ENCODE measurements at regions not wholly inside any gene's neighbourhood (a gene's known extent, or its start where the extent isn't known, plus 50 kb on each side); places are given as distances from the start of the nearest gene placed in this dataset.

- Histone ChIP-seq H3K9me3 (ENCODE audit: low read depth) (no peaks in the 10 kb centered on the region), H3K79me2 (no peaks in the 10 kb centered on the region), H3K9me2 (replicated peaks; ENCODE audit: insufficient read depth) (no peaks in the 10 kb centered on the region), H3K27ac (no peak overlapping the region), H3K4me3 (no peak overlapping the region), H3K36me3 (replicated peaks; ENCODE audit: insufficient read depth, low read depth) (no peaks in the 10 kb centered on the region), H4K20me1 (ENCODE audit: insufficient read depth, poor library complexity, severe bottlenecking) (no peaks in the 10 kb centered on the region), H2AFZ (no peak overlapping the region), H3K4me1 (ENCODE audit: insufficient read depth) (no peaks in the 10 kb centered on the region), H3K27me3 (no peaks in the 10 kb centered on the region), H3K4me2 (no peak overlapping the region)
- DNase-seq (ENCODE audit: low spot score): no peak
- WGBS (ENCODE audit: low lambda C conversion rate, missing lambda C conversion rate): 87% methylated on average over 3 of the region's 3 CpGs
- no peak for TF ChIP-seq EZH2phosphoT487 (IDR thresholded peaks at IDR 0.05; ENCODE audit: low read depth, severe bottlenecking, unreplicated experiment)
- TF ChIP-seq CTCF (IDR thresholded peaks at IDR 0.05; ENCODE audit: poor library complexity): no peak
- no peak for TF ChIP-seq EZH2 (IDR thresholded peaks at IDR 0.05; ENCODE audit: borderline replicate concordance)
Measured at GRCh38 chr6:71106276-71106675, 149.4 kb upstream of the B3GAT2 start.

GRCh38 chr6:71107911-71108420 is 151.1 kb upstream of the B3GAT2 start:
- no peak for DNase-seq (ENCODE audit: low spot score)
- Histone ChIP-seq H3K27ac (no peak overlapping the region), H3K36me3 (replicated peaks; ENCODE audit: insufficient read depth, low read depth) (no peaks in the 10 kb centered on the region), H3K79me2 (no peaks in the 10 kb centered on the region), H3K27me3 (no peaks in the 10 kb centered on the region), H3K4me3 (no peak overlapping the region), H3K4me1 (ENCODE audit: insufficient read depth) (no peaks in the 10 kb centered on the region), H4K20me1 (ENCODE audit: insufficient read depth, poor library complexity, severe bottlenecking) (no peaks in the 10 kb centered on the region), H3K9me2 (replicated peaks; ENCODE audit: insufficient read depth) (no peaks in the 10 kb centered on the region), H2AFZ (peak overlapping the region; percentile 14), H3K4me2 (peak overlapping the region; percentile 60), H3K9me3 (ENCODE audit: low read depth) (no peaks in the 10 kb centered on the region)
- TF ChIP-seq EZH2 (IDR thresholded peaks at IDR 0.05; ENCODE audit: borderline replicate concordance) (no peak), EZH2phosphoT487 (IDR thresholded peaks at IDR 0.05; ENCODE audit: low read depth, severe bottlenecking, unreplicated experiment) (no peak), CTCF (IDR thresholded peaks at IDR 0.05; ENCODE audit: poor library complexity) (no peak)
- 53% methylated on average over 6 of the region's 6 CpGs for WGBS (ENCODE audit: low lambda C conversion rate, missing lambda C conversion rate)

GRCh38 chr6:71114544-71114943 is 157.7 kb upstream of the B3GAT2 start:
- no peaks in the 10 kb centered on the region for H3K9me2 ChIP-seq (replicated peaks; ENCODE audit: insufficient read depth)
- no peak overlapping the region for H3K4me2 ChIP-seq
- TF ChIP-seq CTCF (IDR thresholded peaks at IDR 0.05; ENCODE audit: poor library complexity) (no peak), EZH2phosphoT487 (IDR thresholded peaks at IDR 0.05; ENCODE audit: low read depth, severe bottlenecking, unreplicated experiment) (no peak), EZH2 (IDR thresholded peaks at IDR 0.05; ENCODE audit: borderline replicate concordance) (no peak)
- no peaks in the 10 kb centered on the region for H3K9me3 ChIP-seq (ENCODE audit: low read depth)
- whole genome bisulfite sequencing (ENCODE audit: low lambda C conversion rate, missing lambda C conversion rate): 27% methylated on average over 4 of the region's 4 CpGs
- H2AFZ ChIP-seq: no peak overlapping the region
- no peak overlapping the region for H3K27ac ChIP-seq
- H3K79me2 ChIP-seq: no peaks in the 10 kb centered on the region
- no peaks in the 10 kb centered on the region for H3K27me3 ChIP-seq
- H3K4me1 ChIP-seq (ENCODE audit: insufficient read depth): no peaks in the 10 kb centered on the region
- no peaks in the 10 kb centered on the region for H3K36me3 ChIP-seq (replicated peaks; ENCODE audit: insufficient read depth, low read depth)
- H3K4me3 ChIP-seq: no peak overlapping the region
- H4K20me1 ChIP-seq (ENCODE audit: insufficient read depth, poor library complexity, severe bottlenecking): no peaks in the 10 kb centered on the region
- no peak for DNase-seq (ENCODE audit: low spot score)

- Histone ChIP-seq H3K27ac (no peak overlapping the region), H2AFZ (no peak overlapping the region), H3K9me3 (ENCODE audit: low read depth) (no peaks in the 10 kb centered on the region), H3K79me2 (no peaks in the 10 kb centered on the region), H3K27me3 (no peaks in the 10 kb centered on the region), H3K9me2 (replicated peaks; ENCODE audit: insufficient read depth) (no peaks in the 10 kb centered on the region), H4K20me1 (ENCODE audit: insufficient read depth, poor library complexity, severe bottlenecking) (no peaks in the 10 kb centered on the region), H3K4me1 (ENCODE audit: insufficient read depth) (no peaks in the 10 kb centered on the region), H3K36me3 (replicated peaks; ENCODE audit: insufficient read depth, low read depth) (no peaks in the 10 kb centered on the region), H3K4me3 (no peak overlapping the region), H3K4me2 (no peak overlapping the region)
- no peak for DNase-seq (ENCODE audit: low spot score)
- TF ChIP-seq EZH2phosphoT487 (IDR thresholded peaks at IDR 0.05; ENCODE audit: low read depth, severe bottlenecking, unreplicated experiment): no peak
- TF ChIP-seq EZH2 (IDR thresholded peaks at IDR 0.05; ENCODE audit: borderline replicate concordance): no peak
- no peak for TF ChIP-seq CTCF (IDR thresholded peaks at IDR 0.05; ENCODE audit: poor library complexity)
Measured at GRCh38 chr6:71114986-71115385, 158.1 kb upstream of the B3GAT2 start.

All from hepatocyte (in vitro differentiated cells).